GM23248 (cell line): ENCODE measurements at regions not wholly inside any gene's neighbourhood (a gene's known extent, or its start where the extent isn't known, plus 50 kb on each side); places are given as distances from the start of the nearest gene placed in this dataset.

Experiments
- DNase-seq: peaks from one replicate; pipeline ENCODE4 v3.0.0-alpha.2; 2015
- H2AFZ ChIP-seq: fragments of 200-600 bp; sonication (generic); 2 replicates; pipeline ENCODE4 v1.6.1; 2016; ENCODE audit warnings: antibody characterized with exemption
- H3F3A ChIP-seq: fragments of 200-600 bp; sonication (generic); 2 replicates; pipeline ENCODE4 v1.6.1; 2016; ENCODE audit warnings: mild to moderate bottlenecking, antibody characterized with exemption, mixed run types; ENCODE audit not compliant: insufficient read depth
- H3K27ac ChIP-seq: fragments of 200-600 bp; sonication (generic); 2 replicates; pipeline ENCODE4 v1.5.1; 2016; ENCODE audit warnings: mild to moderate bottlenecking
- H3K27me3 ChIP-seq: fragments of 200-600 bp; sonication (generic); replicated peaks from 2 replicates; pipeline ENCODE4 v1.6.1; 2016; ENCODE audit warnings: mild to moderate bottlenecking; ENCODE audit not compliant: insufficient read depth
- H3K36me3 ChIP-seq: fragments of 200-600 bp; sonication (generic); 2 replicates; pipeline ENCODE4 v1.6.1; 2016; ENCODE audit warnings: low read depth, mild to moderate bottlenecking
- H3K4me1 ChIP-seq: fragments of 200-600 bp; sonication (generic); 2 replicates; pipeline ENCODE4 v1.6.1; 2016; ENCODE audit warnings: mild to moderate bottlenecking; ENCODE audit not compliant: insufficient read depth
- H3K4me2 ChIP-seq: fragments of 200-600 bp; sonication (generic); one replicate; pipeline ENCODE4 v1.6.1; 2016; ENCODE audit warnings: mild to moderate bottlenecking; ENCODE audit not compliant: unreplicated experiment
- H3K4me3 ChIP-seq: fragments of 200-600 bp; sonication (generic); 2 replicates; pipeline ENCODE4 v1.5.1; 2016; ENCODE audit warnings: mild to moderate bottlenecking
- H3K79me2 ChIP-seq: fragments of 200-600 bp; sonication (generic); 2 replicates; pipeline ENCODE4 v1.6.1; 2016; ENCODE audit warnings: mild to moderate bottlenecking; ENCODE audit not compliant: insufficient read depth
- H3K9ac ChIP-seq: fragments of 200-600 bp; sonication (generic); 2 replicates; pipeline ENCODE4 v1.6.1; 2016; ENCODE audit warnings: mild to moderate bottlenecking
- H3K9me2 ChIP-seq: fragments of 200-600 bp; sonication (generic); 2 replicates; pipeline ENCODE4 v1.6.1; 2016; ENCODE audit warnings: mixed run types, mild to moderate bottlenecking, moderate library complexity; ENCODE audit not compliant: insufficient read depth
- H3K9me3 ChIP-seq: fragments of 200-600 bp; sonication (generic); one replicate; pipeline ENCODE4 v1.6.1; 2017; ENCODE audit warnings: low read depth
- H4K20me1 ChIP-seq: fragments of 200-600 bp; sonication (generic); 2 replicates; pipeline ENCODE4 v1.6.0; 2016; ENCODE audit not compliant: insufficient read depth
- EZH2 ChIP-seq: fragments of 200-600 bp; sonication (generic); IDR thresholded peaks from 2 replicates; pipeline ENCODE4 v1.6.1; 2018; ENCODE audit warnings: antibody characterized with exemption, mild to moderate bottlenecking; ENCODE audit not compliant: insufficient read depth, poor library complexity, severe bottlenecking
- EZH2phosphoT487 ChIP-seq: fragments of 200-600 bp; sonication (generic); IDR thresholded peaks from 2 replicates; pipeline ENCODE4 v1.6.1; 2018; ENCODE audit warnings: antibody characterized with exemption, moderate library complexity, mild to moderate bottlenecking, low read depth; ENCODE audit not compliant: insufficient read depth
- WGBS, 2 experiments: methylation state at CpG; one replicate each; pipeline ENCODE4 v1.1.6; 2015 to 2017; ENCODE audit warnings: low lambda C conversion rate in 2 of 2, low coverage in 1 of 2; ENCODE audit errors: missing lambda C conversion rate in 2 of 2; 5-methylcytosine and 5-hydroxymethylcytosine counted together
- in situ Hi-C: fragments of 300-500 bp; cut with MboI; formaldehyde crosslinking; loops from 2 replicates; pipeline ENCODE4 v1.15.0; 2020

DNA sequence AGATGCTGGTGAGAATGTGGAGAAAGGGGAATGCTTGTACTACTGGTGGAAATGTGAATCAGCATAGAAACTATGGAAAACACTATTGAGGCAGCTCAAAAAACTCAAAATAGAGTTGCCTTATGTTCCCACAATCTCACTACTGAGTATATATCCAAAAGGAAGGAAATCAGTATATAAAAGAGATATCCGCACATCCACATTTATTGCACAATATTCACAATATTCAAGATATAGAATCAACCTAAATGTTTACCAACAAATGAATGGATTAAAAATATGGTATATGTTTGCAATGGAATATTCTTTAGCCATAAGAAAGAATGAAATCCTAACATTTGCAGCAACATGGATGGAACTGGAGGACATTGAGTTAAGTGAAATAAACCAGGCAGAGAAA lies 686.8 kb downstream of the OTOL1 start:
- Histone ChIP-seq H3K36me3 (no peaks in the 10 kb centered on the region), H3K4me1 (no peaks in the 10 kb centered on the region), H3K9me2 (no peaks in the 10 kb centered on the region), H3K4me2 (no peak overlapping the region), H3K9me3 (no peaks in the 10 kb centered on the region), H3K9ac (no peak overlapping the region), H3K4me3 (no peak overlapping the region), H2AFZ (no peak overlapping the region), H3K79me2 (no peaks in the 10 kb centered on the region), H3K27ac (no peak overlapping the region), H3F3A (no peaks in the 10 kb centered on the region), H3K27me3 (no peaks in the 10 kb centered on the region), H4K20me1 (no peaks in the 10 kb centered on the region)
- in situ Hi-C loops, result no loop called here
- DNase-seq, result no peak
- WGBS, 2 experiments, result 94 to 96% methylated on average over 1 of the region's 1 CpG
- TF ChIP-seq EZH2, result no peak

GRCh38 chr3:162192340-162193029 lies 695.9 kb downstream of the OTOL1 start:
- DNase-seq, result no peak
- H3K4me1 ChIP-seq, result no peaks in the 10 kb centered on the region
- no peaks in the 10 kb centered on the region for H3F3A ChIP-seq
- no peaks in the 10 kb centered on the region for H3K27me3 ChIP-seq
- H3K9me2 ChIP-seq, result no peaks in the 10 kb centered on the region
- TF ChIP-seq EZH2phosphoT487, result no peak
- TF ChIP-seq EZH2, result no peak
- no peaks in the 10 kb centered on the region for H3K79me2 ChIP-seq
- no peak overlapping the region for H2AFZ ChIP-seq
- no peak overlapping the region for H3K27ac ChIP-seq
- in situ Hi-C loops, result no loop called here
- no peak overlapping the region for H3K4me2 ChIP-seq
- WGBS, 2 experiments, result 36 to 37% methylated on average over 1 of the region's 1 CpG
- no peak overlapping the region for H3K4me3 ChIP-seq
- no peaks in the 10 kb centered on the region for H3K36me3 ChIP-seq
- H4K20me1 ChIP-seq, result no peaks in the 10 kb centered on the region
- no peak overlapping the region for H3K9ac ChIP-seq
- no peaks in the 10 kb centered on the region for H3K9me3 ChIP-seq

GRCh38 chr3:162193148-162194095 lies 696.8 kb downstream of the OTOL1 start:
- H3K9me2 ChIP-seq, result no peaks in the 10 kb centered on the region
- H3K36me3 ChIP-seq, result no peaks in the 10 kb centered on the region
- no peaks in the 10 kb centered on the region for H3K4me1 ChIP-seq
- WGBS, 2 experiments, result 73 to 79% methylated on average over 4 of the region's 4 CpGs
- H3K27ac ChIP-seq, result no peak overlapping the region
- H4K20me1 ChIP-seq, result no peaks in the 10 kb centered on the region
- H3K79me2 ChIP-seq, result no peaks in the 10 kb centered on the region
- TF ChIP-seq EZH2phosphoT487 (no peak), EZH2 (no peak)
- no peak for DNase-seq
- in situ Hi-C loops, result no loop called here
- no peaks in the 10 kb centered on the region for H3K9me3 ChIP-seq
- H3K4me3 ChIP-seq, result no peak overlapping the region
- H3K27me3 ChIP-seq, result no peaks in the 10 kb centered on the region
- H3K4me2 ChIP-seq, result no peak overlapping the region
- H3K9ac ChIP-seq, result no peak overlapping the region
- H2AFZ ChIP-seq, result no peak overlapping the region
- H3F3A ChIP-seq, result no peaks in the 10 kb centered on the region

- H2AFZ ChIP-seq, result no peak overlapping the region
- no peaks in the 10 kb centered on the region for H3F3A ChIP-seq
- 22 to 30% methylated on average over 3 of the region's 3 CpGs for WGBS, 2 experiments
- no peak for DNase-seq
- no peaks in the 10 kb centered on the region for H3K4me1 ChIP-seq
- no peaks in the 10 kb centered on the region for H3K27me3 ChIP-seq
- no peaks in the 10 kb centered on the region for H3K9me3 ChIP-seq
- H3K9ac ChIP-seq, result no peak overlapping the region
- no peak for TF ChIP-seq EZH2
- no peak for TF ChIP-seq EZH2phosphoT487
- no peak overlapping the region for H3K27ac ChIP-seq
- H3K4me2 ChIP-seq, result no peak overlapping the region
- no peaks in the 10 kb centered on the region for H3K9me2 ChIP-seq
- no peak overlapping the region for H3K4me3 ChIP-seq
- no peaks in the 10 kb centered on the region for H4K20me1 ChIP-seq
- no peaks in the 10 kb centered on the region for H3K36me3 ChIP-seq
- in situ Hi-C loops, result no loop called here
- no peaks in the 10 kb centered on the region for H3K79me2 ChIP-seq
These were observed 698.5 kb downstream of the OTOL1 start for GRCh38 chr3:162195147-162195546.
